ENCODE measurements at regions not wholly inside any gene's neighbourhood (a gene's known extent, or its start where the extent isn't known, plus 50 kb on each side); places are given as distances from the start of the nearest gene placed in this dataset.
A peak's percentile ranks its signal among the peaks of the same experiment; 100 is the strongest.
"Not testable (repeated sequence)": the region's sequence is repeated elsewhere in the genome, so short reads cannot be mapped to it uniquely, and the experiment has no call there.

- peak; percentile 79 for DNase-seq (ENCODE audit: low spot score)
Observed at GRCh38 chr2:136327162-136327852, 209.4 kb upstream of the CXCR4 start.

GRCh38 chr2:136325844-136326331, 207.9 kb upstream of the CXCR4 start:
- no peak for DNase-seq (ENCODE audit: low spot score)

GRCh38 chr2:136324966-136325365, 207.0 kb upstream of the CXCR4 start:
- DNase-seq (ENCODE audit: low spot score), result no peak

GRCh38 chr2:136323935-136324334, 206.0 kb upstream of the CXCR4 start:
- DNase-seq (ENCODE audit: low spot score), result no peak

- no peak for DNase-seq (ENCODE audit: low spot score)
Observed at GRCh38 chr2:136323195-136323594, 205.2 kb upstream of the CXCR4 start.

- DNase-seq (ENCODE audit: low spot score), result no peak
Observed at GRCh38 chr2:136322428-136322827, 204.5 kb upstream of the CXCR4 start.

GRCh38 chr2:136319651-136320050, 201.7 kb upstream of the CXCR4 start:
- DNase-seq (ENCODE audit: low spot score), result no peak

GRCh38 chr2:136319237-136319636, 201.3 kb upstream of the CXCR4 start:
- no peak for DNase-seq (ENCODE audit: low spot score)

GRCh38 chr2:136314240-136314639, 196.3 kb upstream of the CXCR4 start:
- DNase-seq (ENCODE audit: low spot score), result no peak

- not testable (repeated sequence) for DNase-seq (ENCODE audit: low spot score)
Observed at GRCh38 chr2:136312568-136312967, 194.6 kb upstream of the CXCR4 start.

GRCh38 chr2:136310797-136311603, 193.1 kb upstream of the CXCR4 start:
- peak; percentile 46 for DNase-seq (ENCODE audit: low spot score)

GRCh38 chr2:136310005-136310495, 192.1 kb upstream of the CXCR4 start:
- peak; percentile 87 for DNase-seq (ENCODE audit: low spot score)

GRCh38 chr2:136308611-136309010, 190.7 kb upstream of the CXCR4 start:
- DNase-seq (ENCODE audit: low spot score), result no peak

- DNase-seq (ENCODE audit: low spot score), result no peak
Observed at GRCh38 chr2:136306836-136307235, 188.9 kb upstream of the CXCR4 start.

- peak; percentile 53 for DNase-seq (ENCODE audit: low spot score)
Observed at GRCh38 chr2:136305517-136306192, 187.7 kb upstream of the CXCR4 start.

- no peak for DNase-seq (ENCODE audit: low spot score)
Observed at GRCh38 chr2:136301006-136301405, 183.1 kb upstream of the CXCR4 start.

- no peak for DNase-seq (ENCODE audit: low spot score)
Observed at GRCh38 chr2:136298631-136299030, 180.7 kb upstream of the CXCR4 start.

- no peak for DNase-seq (ENCODE audit: low spot score)
Observed at GRCh38 chr2:136297994-136298393, 180.0 kb upstream of the CXCR4 start.

GRCh38 chr2:136297312-136297711, 179.4 kb upstream of the CXCR4 start:
- no peak for DNase-seq (ENCODE audit: low spot score)

GRCh38 chr2:136295168-136295567, 177.2 kb upstream of the CXCR4 start:
- no peak for DNase-seq (ENCODE audit: low spot score)

GRCh38 chr2:136291871-136292270, 173.9 kb upstream of the CXCR4 start:
- DNase-seq (ENCODE audit: low spot score), result no peak

GRCh38 chr2:136290326-136290725, 172.4 kb upstream of the CXCR4 start:
- DNase-seq (ENCODE audit: low spot score), result no peak

All from A172 (cell line).